Suppressor macrophage treated with lipopolysaccharide for 1 hour (primary cell): ENCODE measurements at regions not wholly inside any gene's neighbourhood (a gene's known extent, or its start where the extent isn't known, plus 50 kb on each side); places are given as distances from the start of the nearest gene placed in this dataset.

Experiments used
- DNase-seq, 3 donors: peaks; one replicate each; pipeline ENCODE4 v3.0.0-alpha.2; 2020 to 2022

DNA sequence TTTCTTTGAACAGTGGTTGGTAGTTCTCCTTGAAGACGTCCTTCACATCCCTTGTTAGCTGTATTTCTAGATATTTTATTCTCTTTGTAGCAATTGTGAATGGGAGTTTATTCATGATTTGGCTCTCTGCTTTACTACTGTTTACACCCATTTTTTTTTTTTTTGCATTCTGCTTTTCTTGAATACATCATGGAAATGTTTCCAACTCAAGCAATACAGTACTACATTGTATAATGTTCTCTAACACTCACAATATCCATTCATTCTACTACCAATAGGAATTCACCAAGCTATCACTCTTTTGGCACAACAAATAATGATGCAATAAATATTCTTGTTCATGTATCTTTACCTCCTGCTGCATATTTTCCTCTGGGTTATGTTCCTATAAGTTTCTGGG lies 801.7 kb downstream of the NTRK3 start:
- DNase-seq = no peak

DNA sequence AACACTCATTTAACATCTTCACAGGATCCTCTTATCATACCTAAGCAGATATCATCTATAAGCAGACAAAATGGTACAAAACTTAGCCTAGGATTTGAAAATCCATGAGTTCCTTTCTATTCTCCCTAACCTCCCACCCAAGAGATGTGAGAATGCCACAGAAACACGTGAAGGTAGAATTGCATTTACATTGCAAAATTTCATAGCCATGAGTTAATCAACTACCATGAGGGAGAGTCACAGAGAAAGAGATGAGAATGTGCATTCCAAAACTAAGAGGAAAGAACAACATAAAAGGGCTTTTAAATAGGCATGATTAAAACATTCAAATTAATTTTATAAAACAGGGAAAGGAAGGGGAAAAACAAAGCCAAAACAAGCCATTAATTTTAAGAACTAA lies 806.2 kb downstream of the NTRK3 start:
- DNase-seq = no peak

DNA sequence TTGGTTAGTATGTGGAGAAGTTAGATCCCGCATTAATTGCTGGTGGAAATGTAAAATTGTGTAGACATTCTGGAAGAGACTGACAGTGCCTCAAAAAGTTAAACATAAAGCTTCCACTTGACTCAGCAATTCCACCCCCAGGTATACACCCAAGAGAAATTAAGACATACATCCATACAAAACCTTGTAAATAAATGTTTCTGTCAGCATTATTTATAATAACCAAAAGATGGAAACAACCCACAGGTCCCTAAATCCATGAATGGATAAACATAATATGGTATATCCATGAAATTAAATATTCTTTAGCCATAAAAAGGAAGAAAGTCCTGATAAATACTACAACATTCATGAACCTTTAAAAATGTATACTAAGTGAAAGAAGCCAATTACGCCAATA lies 817.4 kb downstream of the NTRK3 start:
- DNase-seq = no peak

DNA sequence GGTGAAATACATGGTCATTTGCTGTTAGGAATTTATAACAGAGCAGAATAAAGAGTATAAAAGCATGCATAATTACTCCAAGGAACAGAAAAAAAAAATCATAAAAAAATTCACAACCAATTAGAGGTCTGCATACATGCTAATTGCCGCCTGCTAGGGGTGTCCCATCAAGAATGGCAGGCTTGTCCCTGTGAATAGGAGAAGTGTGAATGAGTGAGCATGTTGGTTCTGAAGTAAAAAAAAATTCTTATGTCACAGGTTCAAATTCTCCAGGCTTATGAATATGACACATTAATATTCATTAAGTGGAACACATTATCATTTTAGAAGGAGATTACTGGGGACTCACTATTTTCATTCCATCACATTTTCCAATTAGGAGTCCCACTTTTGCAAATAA lies 822.7 kb downstream of the NTRK3 start:
- DNase-seq = no peak

DNA sequence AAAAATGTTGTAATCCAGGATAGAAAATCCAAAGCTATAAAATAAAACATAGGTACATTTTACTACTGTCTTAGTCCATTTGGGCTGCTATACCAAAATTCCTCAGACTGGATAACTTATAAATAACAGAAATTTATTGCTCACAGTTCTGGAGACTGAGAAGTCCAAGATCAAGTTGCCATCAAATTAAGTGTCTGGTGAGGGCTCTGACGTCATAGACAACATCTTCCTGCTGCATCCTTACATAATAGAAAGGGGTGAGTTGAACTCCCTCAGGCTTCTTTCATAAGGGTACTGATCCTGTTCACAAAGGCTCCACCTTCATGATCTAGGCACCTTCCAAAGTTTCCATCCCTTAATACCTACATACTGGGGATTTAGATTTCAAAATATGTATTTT lies 826.8 kb downstream of the NTRK3 start:
- no peak for DNase-seq

DNA sequence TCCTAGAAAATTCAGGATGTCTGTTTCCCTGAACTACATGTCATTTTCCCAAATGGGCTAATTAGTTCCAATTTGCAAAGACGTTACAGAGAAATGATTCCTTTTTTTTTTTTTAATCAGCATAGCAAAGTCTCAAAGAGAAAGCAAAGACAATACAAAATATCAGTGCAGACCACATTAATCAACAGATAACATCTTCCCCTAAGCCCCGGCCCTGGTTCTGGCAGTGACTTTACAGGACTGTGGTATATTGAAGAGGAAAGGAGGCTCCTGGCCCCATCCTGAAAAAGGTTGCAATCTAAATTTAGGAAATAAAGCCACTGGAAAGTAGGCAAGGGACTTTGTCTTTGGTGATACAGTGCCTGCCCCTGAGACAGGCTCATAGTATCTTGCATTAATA lies 836.5 kb downstream of the NTRK3 start:
- DNase-seq = no peak

DNA sequence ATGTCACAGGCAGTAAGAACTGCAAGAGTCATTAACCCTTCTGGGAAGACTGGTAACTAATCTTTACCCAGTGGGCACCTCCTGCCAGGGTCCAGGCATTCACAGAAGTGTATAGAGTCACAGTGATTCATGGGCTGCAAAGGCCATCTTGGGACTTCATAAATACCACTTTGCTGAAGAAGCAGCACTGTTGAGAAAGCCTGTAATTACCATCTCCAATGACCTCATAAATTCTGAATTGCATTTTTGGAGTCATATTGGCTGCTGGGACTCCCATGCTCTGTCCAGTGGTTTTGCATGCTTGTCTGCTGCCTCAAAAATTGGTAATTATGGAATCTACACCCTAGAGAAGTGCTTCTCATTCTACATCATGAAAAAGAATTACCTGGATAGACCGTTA lies 837.2 kb downstream of the NTRK3 start:
- DNase-seq = no peak

DNA sequence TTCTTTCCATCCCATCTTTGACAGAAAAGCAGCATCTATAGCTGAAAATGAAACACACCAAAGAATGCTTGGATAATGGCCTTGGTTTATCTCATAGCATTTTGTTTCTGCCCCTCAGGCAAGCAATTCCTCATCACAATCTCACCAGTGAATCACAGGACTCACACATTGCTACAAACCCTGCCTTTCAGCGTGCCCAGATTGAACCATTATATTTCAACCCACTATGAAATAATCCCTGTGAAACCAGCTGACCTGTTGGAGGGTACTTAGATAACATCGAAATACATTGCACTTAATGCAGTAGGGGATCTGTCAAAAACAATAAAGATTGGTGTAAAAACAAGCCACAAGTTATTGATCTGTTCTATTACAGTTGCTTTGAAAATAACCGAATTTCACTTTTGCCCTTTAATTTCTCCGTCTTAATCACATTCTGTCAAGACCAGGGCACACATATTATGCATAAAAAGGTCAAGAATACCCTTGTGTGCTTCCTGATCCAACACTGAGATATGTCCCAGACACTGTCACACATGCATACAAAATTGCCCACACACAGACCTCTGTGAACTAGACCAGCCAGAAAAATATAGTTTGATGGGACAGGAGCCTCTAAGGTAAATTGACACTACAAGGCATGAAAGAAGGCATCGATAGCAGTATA lies 839.8 kb downstream of the NTRK3 start:
- DNase-seq = no peak

DNA sequence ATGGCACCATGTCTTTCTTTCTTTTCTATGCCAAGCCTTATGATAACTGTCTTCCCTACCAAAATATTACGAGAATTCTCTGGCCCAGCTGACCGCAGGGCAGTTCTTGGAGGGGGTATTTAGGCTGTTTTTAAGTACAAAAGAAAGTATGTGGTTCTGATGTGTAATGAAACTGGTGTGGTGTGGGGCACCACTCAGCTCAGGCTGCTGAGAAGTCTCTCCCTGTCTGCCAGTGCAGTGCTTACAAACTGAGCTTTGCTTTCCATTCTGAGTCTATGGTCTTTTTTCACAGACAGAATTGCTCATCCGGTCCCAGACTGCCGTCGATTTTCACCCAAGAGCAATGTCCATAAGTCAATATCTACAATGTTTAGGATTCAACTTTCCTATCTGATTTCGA lies 847.6 kb downstream of the NTRK3 start:
- DNase-seq = no peak

DNA sequence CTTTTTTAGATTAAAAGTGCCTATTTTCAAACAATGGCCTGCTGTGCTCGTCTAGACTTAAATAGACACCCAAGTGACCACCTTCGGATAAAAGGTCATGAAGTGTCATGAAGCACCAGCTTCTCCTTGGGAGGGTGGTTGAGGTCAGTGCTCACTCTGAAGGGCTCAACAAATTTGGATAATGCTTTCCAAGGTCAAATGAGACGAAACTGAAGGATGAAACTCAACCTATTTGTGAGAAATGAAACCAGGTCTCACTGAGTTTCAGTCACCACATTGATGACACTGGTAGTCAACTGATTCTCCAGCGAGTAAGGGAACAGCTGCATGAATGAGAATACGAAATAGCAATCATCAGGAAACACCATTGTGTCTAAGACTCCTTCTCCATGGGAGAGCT lies 852.6 kb downstream of the NTRK3 start:
- DNase-seq = no peak

DNA sequence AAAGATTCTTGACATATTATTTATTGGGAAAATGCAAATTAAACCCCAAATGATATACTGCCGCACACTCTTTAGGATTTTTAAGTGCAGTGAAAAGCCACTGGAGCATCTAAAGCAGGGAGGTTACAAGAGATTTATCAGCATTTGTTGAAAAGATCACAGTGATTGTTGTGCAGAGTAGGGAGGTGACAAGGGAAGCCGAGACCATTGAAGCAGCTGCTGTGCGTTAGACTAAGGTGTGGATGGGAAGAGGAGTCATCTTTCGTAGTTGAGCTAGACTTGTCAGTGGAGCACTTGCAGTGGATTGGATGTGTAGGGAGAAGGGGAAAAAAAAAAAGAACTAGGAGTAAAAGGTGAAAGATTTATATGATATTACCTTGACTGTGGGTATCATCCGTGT lies 854.6 kb downstream of the NTRK3 start:
- no peak for DNase-seq

DNA sequence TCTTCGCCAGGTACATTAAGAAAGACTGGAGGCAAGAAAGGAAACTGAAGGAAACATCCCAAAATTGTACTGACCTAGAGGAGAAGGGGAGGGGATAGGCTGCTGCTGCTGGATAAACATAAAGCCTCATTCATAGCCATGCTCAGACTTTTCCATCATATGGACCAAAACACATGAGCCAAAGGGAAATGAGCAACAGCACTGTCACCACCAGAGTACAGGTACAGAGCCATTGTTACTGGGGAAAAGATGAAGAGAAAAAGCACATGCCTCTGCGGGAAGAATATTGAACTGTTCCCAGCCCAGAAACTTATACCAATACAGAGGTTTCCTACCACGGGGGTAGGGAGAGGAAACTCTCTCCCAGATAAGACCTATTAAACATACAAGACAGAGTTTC lies 861.9 kb downstream of the NTRK3 start:
- no peak for DNase-seq

DNA sequence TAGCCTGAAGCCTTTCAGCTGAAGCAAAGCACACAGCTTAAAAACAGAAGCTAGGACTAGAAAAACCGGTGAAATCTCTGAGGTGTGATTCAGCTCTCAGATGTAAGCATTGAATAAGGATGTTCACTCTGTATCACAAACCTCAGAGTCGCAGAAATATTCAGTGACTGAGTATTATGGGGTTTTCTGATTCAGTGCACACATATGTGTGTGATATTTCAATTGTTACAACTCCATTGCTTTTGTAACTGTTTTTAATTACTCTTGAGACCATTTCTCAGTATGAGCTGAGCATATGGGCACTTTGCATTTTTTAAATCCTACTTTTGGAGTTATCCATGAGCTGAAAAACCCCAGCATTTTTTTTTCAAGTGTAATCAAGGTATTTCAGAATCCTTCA lies 868.8 kb downstream of the NTRK3 start:
- no peak for DNase-seq

DNA sequence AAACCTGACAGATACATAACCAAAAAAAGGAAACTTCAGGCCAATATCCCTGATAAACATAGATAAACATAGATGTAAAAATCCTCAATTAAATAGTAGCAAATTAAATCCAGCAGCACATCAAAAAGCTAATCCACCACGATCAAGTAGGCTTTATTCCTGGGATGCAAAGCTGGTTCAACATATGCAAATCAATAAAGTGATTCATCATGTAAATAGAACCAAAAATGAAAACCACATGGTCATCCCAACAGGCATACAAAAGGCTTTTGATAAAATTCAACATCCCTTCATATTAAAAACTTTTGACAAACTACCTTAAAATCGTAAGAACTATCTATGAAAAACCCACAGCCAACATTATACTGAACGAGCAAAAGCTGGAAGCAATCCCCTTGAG lies 882.2 kb downstream of the NTRK3 start:
- no peak for DNase-seq

DNA sequence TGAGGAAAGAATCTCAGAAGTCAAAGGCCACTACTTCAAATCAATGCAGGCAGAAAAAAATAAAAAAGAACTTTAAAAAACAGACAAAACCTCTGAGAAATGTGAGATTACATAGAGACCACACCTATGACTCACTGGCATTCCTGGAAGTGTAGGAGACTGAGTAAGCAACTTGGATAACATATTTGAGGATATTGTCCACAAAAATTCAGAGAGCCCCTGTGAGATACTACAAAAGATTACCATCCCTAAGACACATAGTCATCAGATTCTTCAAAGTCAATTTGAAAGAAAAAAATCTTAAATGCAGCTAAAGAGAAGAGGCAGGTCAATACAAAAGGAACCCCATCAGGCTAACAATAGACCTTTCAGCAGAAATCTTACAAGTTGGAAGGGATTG lies 887.3 kb downstream of the NTRK3 start:
- DNase-seq = no peak

DNA sequence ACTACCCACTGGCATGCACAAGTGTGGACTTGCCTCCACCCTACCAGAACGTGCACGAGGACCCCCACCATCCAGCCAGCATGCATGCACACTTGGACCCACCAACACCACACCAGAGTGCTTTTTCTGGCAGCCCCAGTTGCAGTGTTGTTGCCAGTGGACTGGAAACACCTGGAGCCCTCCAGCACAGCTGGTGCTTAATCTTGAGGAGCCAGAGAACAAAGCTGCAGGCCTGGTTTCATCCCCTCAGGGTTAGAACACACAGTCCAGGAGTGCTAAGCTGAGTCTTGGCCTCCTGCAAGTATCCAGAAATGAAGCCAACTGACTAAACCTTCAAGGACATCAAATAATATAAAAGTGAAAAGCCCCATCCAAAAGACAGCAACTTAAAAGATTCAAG lies 888.0 kb downstream of the NTRK3 start:
- DNase-seq = no peak

DNA sequence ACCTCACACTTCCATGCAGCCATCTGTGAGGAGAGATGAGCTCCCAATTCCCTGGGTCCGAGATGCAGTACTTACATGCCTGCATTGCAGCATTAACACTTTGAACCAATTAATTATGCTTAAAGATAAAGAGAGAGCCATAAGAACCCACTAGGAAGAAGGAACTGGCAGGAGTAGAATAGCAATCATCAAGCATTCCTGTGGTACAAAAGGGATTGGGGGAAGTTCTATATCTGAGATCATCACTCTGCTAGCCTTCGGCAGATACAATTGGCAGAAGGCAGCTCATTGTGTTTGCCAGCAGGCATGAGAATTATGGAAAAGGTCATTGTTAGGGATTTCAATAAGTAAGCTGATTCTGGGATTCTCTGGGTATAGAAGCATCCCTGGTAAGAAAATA lies 891.4 kb downstream of the NTRK3 start:
- DNase-seq = no peak

DNA sequence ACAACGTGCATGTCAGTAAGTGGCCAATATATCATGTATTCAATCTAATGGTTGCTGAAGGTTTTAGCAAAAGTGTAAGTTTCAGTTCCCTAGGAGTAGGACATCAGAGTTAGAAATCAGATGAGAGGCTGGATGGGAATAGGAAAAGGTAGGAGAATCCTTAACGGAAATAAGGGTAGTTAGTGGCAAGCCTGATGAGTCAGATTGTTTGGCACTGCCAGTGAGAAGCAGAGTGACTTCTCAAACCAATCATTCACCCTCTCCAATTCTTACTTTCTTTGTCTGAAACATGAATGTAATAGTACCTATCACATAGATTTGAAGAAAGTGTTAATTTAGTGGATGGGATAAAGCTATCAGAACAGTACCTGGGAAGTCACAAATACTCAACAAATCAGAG lies 894.0 kb downstream of the NTRK3 start:
- DNase-seq = no peak

DNA sequence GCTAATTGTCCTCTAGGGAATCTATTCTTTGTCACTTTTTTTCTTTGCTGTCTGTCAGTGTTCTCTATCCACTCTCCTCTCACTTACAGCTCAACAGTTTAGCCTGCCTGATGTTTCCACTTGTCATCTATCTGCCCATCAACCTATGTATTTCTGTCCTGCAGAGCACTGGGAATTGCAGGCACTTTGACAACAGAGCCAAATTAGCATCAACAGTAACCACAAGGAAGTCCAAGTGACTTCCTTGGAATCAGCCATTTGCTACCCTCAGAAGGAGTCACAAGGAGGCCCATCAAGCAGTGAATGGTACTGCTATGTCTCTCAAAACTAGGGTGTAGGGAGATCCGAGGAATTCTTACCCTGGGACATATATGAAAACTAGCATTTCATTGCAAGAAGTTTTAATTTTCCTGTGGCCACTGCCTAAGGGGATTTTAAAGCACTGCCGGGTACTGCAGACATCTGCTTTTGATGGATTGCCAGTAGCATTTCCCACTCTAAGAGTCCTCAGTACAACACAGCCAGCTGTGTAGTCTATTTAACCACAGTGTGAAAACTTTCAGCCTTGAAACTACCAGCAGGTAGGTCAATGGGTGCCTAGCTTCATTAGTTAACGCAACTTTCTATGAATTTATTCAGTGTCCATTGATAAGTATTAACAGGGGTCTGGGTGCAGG lies 898.8 kb downstream of the NTRK3 start:
- DNase-seq = no peak

DNA sequence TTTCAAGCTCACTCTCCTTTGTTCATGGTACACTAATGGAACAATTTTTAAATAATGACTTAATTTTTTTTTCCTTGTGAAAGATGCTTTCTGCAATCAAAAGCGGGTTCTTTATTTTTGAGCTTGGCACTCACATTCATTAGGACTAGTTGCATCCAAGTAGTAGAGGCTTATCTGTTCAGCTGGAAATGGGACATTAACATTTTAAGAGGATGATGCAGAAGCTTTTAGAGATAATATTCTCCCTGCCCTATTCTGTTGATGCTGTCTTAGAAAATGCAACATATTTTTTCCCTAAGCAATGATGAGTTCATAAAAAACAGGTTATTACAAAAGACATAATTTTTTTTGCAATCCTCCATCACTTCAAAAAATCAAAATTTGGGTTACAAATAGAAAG lies 900.6 kb downstream of the NTRK3 start:
- no peak for DNase-seq

DNA sequence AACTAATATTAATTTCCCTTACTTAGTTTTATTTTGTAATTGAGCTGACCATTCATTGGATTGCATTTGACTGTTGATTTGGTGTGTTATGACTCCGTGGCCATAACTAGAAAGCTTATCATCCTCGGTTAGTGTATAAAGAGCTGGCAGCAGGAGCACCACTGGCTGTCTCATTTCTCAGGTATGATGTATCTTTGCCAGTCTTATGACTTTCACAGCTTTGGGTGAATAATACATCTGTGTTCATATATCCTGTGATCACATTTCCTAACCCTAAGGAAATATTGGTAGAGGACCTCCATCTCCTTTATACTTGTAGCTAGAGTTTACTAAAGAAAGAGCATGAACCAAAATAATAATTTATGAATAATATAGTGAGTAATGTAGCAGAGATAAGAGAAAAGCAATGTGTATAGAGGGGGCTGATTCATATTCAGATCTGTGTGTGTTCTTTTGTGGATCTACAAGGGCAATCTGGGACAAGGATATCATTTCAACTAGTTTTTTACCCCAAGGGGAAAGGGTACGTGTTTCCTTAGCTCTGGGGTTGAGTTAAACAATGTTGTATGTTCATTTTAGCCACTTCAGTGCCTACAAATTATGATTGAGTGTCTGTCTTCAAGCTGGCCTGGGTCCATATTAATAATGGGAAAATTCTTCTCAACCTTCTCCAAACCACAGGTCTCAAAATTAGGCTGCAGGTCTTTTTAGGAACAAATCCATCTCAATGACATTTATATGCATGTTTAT lies 901.7 kb downstream of the NTRK3 start:
- DNase-seq = no peak

DNA sequence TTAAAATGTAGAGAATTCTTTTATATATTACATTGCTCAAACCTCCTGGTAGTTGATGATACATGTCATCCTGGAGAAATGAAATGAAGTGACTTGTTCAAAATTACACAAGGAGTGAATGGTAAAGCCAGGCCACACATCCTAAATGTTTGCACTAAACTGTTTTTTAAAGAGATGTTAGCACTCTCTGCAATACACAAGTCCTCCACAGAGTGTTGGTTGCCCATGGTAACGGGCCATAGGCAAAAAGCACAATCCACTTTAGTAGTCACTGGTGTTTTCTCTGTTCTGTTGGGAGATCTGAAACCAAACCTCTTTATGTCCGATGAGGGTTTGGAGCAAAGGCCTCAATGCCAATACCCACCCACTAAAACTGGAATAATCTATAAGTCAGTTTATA lies 907.4 kb downstream of the NTRK3 start:
- peak in 1 of 3 donors; percentile 6 for DNase-seq

DNA sequence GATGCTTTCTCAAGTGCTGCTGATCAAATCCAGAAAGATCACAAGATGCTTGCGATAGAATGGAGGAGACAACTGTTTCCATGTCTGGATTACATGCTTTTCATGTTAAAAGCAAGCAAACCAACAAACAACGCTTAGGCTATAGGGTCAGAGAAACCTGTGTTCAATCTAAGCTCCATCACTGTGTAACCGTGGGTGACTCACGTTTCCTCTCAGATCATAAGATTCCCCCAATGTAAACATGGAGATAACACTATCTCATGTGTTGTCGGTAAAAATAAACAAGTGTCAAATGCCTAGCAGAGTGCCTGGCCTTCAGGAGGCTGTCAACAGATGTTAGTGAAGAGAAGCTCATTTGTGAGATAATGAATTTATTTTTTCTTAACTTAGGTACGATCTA lies 907.8 kb downstream of the NTRK3 start:
- DNase-seq = no peak

DNA sequence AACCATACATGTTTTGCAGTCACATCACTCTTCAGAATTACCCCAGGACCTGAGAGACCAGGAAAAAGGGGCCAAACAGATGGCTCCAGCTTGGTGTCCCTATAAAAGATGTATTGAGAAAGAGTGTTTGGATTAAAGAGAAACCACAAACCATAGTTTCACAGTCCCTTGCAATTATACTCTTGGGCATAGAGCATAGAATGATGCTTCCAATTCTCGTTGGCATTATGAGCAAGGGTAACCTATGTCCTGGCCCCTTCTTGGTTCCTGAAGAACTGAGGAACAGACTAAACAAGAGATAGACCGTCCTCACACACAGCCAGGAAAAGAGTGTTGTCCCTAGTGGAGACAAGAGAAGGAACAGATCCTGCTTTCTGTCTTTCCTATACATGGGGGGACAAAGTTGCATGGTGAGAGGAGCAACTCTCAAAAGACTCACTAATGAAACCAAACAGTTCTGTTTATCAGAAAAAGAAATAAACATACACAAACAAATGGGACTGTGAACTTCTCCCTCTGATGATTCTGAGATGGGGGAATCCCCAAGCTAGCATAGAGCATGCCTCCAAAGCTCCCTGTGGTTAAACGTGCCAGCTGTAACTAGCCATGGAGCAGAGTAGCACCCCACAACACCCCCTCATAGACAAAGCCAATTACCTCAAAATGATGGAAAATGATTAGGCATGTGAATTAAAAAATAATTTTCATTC lies 908.6 kb downstream of the NTRK3 start:
- DNase-seq = peak in 1 of 3 donors; percentile 2
